T-helper 2 cell treated with Interferon-gamma antibody and Interleukin-4, amounts not matched to agents 100 ng/mL and 5 ng/mL, for 36 hours (primary cell): ENCODE measurements at regions not wholly inside any gene's neighbourhood (a gene's known extent, or its start where the extent isn't known, plus 50 kb on each side); places are given as distances from the start of the nearest gene placed in this dataset.
"Not testable (repeated sequence)": the region's sequence is repeated elsewhere in the genome, so short reads cannot be mapped to it uniquely, and the experiment has no call there.

Experiments used
- intact Hi-C: fragments of 100-400 bp; cut with micrococcal nuclease; formaldehyde crosslinking; loops from one replicate; pipeline ENCODE4 v1.15.1; 2023

GRCh38 chr2:129813404-129813803 lies 166.1 kb upstream of the RAB6C start:
- intact Hi-C loops = no loop called here

GRCh38 chr2:129816813-129817574 lies 162.5 kb upstream of the RAB6C start:
- intact Hi-C loops = no loop called here

GRCh38 chr2:129819855-129820254 lies 159.6 kb upstream of the RAB6C start:
- intact Hi-C loops = no loop called here

GRCh38 chr2:129820908-129821307 lies 158.6 kb upstream of the RAB6C start:
- intact Hi-C loops = no loop called here

GRCh38 chr2:129821445-129821844 lies 158.0 kb upstream of the RAB6C start:
- intact Hi-C loops = no loop called here

- intact Hi-C loops = no loop called here
Observed at GRCh38 chr2:129823044-129823443, 156.4 kb upstream of the RAB6C start.

- intact Hi-C loops = no loop called here
Observed at GRCh38 chr2:129827311-129828090, 152.0 kb upstream of the RAB6C start.

GRCh38 chr2:129828792-129829191 lies 150.7 kb upstream of the RAB6C start:
- intact Hi-C loops = no loop called here

- intact Hi-C loops = no loop called here
Observed at GRCh38 chr2:129829588-129829987, 149.9 kb upstream of the RAB6C start.

GRCh38 chr2:129831018-129831417 lies 148.4 kb upstream of the RAB6C start:
- intact Hi-C loops = no loop called here

GRCh38 chr2:129833465-129833864 lies 146.0 kb upstream of the RAB6C start:
- intact Hi-C loops = not testable (repeated sequence)

- intact Hi-C loops = loop anchor here (5.0 kb wide), 1 partner anchor 1110 kb away; no protein-coding TSS in a partner anchor
Observed at GRCh38 chr2:129847043-129847442, 132.4 kb upstream of the RAB6C start.

- intact Hi-C loops = loop anchor here (5.0 kb wide), 1 partner anchor 1112 kb away; no protein-coding TSS in a partner anchor
Observed at GRCh38 chr2:129849559-129850160, 129.8 kb upstream of the RAB6C start.

- intact Hi-C loops = no loop called here
Observed at GRCh38 chr2:129857200-129857599, 122.3 kb upstream of the RAB6C start.

- intact Hi-C loops = no loop called here
Observed at GRCh38 chr2:129859175-129859574, 120.3 kb upstream of the RAB6C start.

GRCh38 chr2:129860088-129860487 lies 119.4 kb upstream of the RAB6C start:
- intact Hi-C loops = no loop called here

- intact Hi-C loops = no loop called here
Observed at GRCh38 chr2:129861666-129862288, 117.7 kb upstream of the RAB6C start.

- intact Hi-C loops = no loop called here
Observed at GRCh38 chr2:129862668-129863067, 116.8 kb upstream of the RAB6C start.

- intact Hi-C loops = no loop called here
Observed at GRCh38 chr2:129863350-129863749, 116.1 kb upstream of the RAB6C start.

- intact Hi-C loops = no loop called here
Observed at GRCh38 chr2:129864719-129865118, 114.7 kb upstream of the RAB6C start.

- intact Hi-C loops = no loop called here
Observed at GRCh38 chr2:129865976-129866375, 113.5 kb upstream of the RAB6C start.

- intact Hi-C loops = no loop called here
Observed at GRCh38 chr2:129866391-129866790, 113.1 kb upstream of the RAB6C start.
